AG10803 (cell line): ENCODE measurements at regions not wholly inside any gene's neighbourhood (a gene's known extent, or its start where the extent isn't known, plus 50 kb on each side); places are given as distances from the start of the nearest gene placed in this dataset.

Source experiments
- DNase-seq: peaks from one replicate; pipeline ENCODE4 v3.0.0; 2010; ENCODE audit warnings: low read depth
- H3K4me3 ChIP-seq: 2 replicates; pipeline ENCODE4 v1.5.1; 2011; ENCODE audit warnings: mild to moderate bottlenecking, low read length, control low read depth
- CTCF ChIP-seq: conservative IDR thresholded peaks from 2 replicates; pipeline ENCODE4 v1.5.1; 2011; ENCODE audit warnings: mild to moderate bottlenecking, low read length, control low read depth, inconsistent platforms

- no peak for TF ChIP-seq CTCF
Observed at GRCh38 chr1:109834951-109835350, 71.2 kb upstream of the EPS8L3 start.

GRCh38 chr1:109832945-109833344 is 69.2 kb upstream of the EPS8L3 start:
- no peak overlapping the region for H3K4me3 ChIP-seq
- TF ChIP-seq CTCF, result no peak
- no peak for DNase-seq

More at GRCh38 chr1:109834951-109835350, 71.2 kb upstream of the EPS8L3 start:
- H3K4me3 ChIP-seq, result no peak overlapping the region
- DNase-seq, result no peak

- peak; percentile 41 for DNase-seq
- H3K4me3 ChIP-seq, result no peak overlapping the region
- no peak for TF ChIP-seq CTCF
Observed at GRCh38 chr1:109828756-109829505, 65.2 kb upstream of the EPS8L3 start.

DNA sequence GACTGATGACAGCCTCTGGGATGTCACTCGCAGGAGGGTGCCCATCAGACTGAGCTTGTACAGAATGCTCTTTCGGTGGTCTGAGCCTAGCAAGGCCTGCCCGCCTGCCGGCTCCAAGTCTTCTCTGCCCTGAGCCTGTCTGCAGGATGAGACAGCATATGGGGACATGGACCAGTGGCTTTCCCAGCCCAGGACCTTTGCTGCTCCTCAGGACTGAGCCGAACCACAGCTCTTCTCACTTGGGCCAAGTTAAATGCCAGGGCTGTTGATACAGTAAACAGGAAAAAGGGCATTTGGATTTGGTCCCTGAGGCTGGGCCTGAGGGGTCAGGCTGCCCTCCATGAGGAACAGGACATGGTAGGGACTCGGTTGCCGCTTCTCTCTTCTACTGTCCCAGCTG is 64.3 kb upstream of the EPS8L3 start:
- TF ChIP-seq CTCF, result no peak
- no peak for DNase-seq
- no peak overlapping the region for H3K4me3 ChIP-seq

DNA sequence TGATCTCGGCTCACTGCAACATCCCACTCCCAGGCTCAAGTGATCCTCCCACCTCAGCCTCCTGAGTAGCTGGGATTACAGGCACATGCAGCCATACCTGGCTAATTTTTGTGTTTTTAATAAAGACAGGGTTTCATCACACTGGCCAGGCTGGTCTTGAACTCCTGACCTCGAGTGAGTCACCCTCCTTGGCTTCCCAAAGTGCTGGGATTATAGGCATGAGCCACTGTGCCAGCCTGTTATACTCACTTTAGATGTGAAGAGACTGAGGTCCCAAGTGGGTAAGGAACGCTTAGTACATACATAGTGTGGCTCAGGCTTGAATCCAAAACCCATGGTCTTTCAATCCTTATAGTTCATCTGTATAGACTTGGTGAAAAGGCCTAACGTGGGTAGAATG is 63.7 kb upstream of the EPS8L3 start:
- TF ChIP-seq CTCF, result no peak
- no peak overlapping the region for H3K4me3 ChIP-seq
- peak; percentile 41 for DNase-seq

GRCh38 chr1:109826930-109827349 is 63.2 kb upstream of the EPS8L3 start:
- H3K4me3 ChIP-seq, result no peak overlapping the region
- no peak for TF ChIP-seq CTCF
- DNase-seq, result no peak

GRCh38 chr1:109826446-109826845 is 62.7 kb upstream of the EPS8L3 start:
- no peak for DNase-seq
- H3K4me3 ChIP-seq, result no peak overlapping the region
- no peak for TF ChIP-seq CTCF
